Spleen (tissue), 11 donors: ENCODE measurements at regions not wholly inside any gene's neighbourhood (a gene's known extent, or its start where the extent isn't known, plus 50 kb on each side); places are given as distances from the start of the nearest gene placed in this dataset.

Experiments used
- DNase-seq: peaks from one replicate; pipeline ENCODE4 v3.0.0-alpha.2; 2020
- H3K27ac ChIP-seq, 8 donors: fragments of 200-600 bp; sonication (generic) in 7 of 8; 1 replicate in 4 of 8; 2 replicates in 4 of 8; pipeline versions ENCODE4 v1.5.0 to v1.8.0; 2016 to 2021; ENCODE audit warnings: inconsistent platforms in 4 of 8, mild to moderate bottlenecking in 4 of 8, moderate library complexity in 1 of 8
- H3K27me3 ChIP-seq, 7 donors: fragments of 200-600 bp; sonication (generic) in 6 of 7; replicated peaks in 1 of 7; 1 replicate in 4 of 7; 2 replicates in 3 of 7; pipeline versions ENCODE4 v1.5.0 to v1.8.0; 2016 to 2021; ENCODE audit warnings: inconsistent platforms in 3 of 7, mild to moderate bottlenecking in 1 of 7
- H3K36me3 ChIP-seq, 6 donors: fragments of 200-600 bp; sonication (generic) in 5 of 6; 1 replicate in 4 of 6; 2 replicates in 2 of 6; pipeline versions ENCODE4 v1.5.0 to v1.8.0; 2016 to 2021; ENCODE audit warnings: inconsistent platforms in 2 of 6
- H3K4me1 ChIP-seq, 6 donors: fragments of 200-600 bp; sonication (generic) in 5 of 6; 1 replicate in 3 of 6; 2 replicates in 3 of 6; pipeline versions ENCODE4 v1.5.0 to v1.8.0; 2016 to 2021; ENCODE audit warnings: inconsistent platforms in 3 of 6
- H3K4me3 ChIP-seq, 8 donors: fragments of 200-600 bp; sonication (generic) in 7 of 8; 1 replicate in 4 of 8; 2 replicates in 4 of 8; pipeline versions ENCODE4 v1.5.0 to v1.8.0; 2016 to 2021; ENCODE audit warnings: inconsistent platforms in 4 of 8, mild to moderate bottlenecking in 4 of 8, moderate library complexity in 2 of 8
- H3K9me3 ChIP-seq, 8 donors: fragments of 200-600 bp; sonication (generic) in 7 of 8; 1 replicate in 4 of 8; 2 replicates in 4 of 8; pipeline versions ENCODE4 v1.5.0 to v1.8.0; 2016 to 2021; ENCODE audit warnings: inconsistent platforms in 4 of 8
- CTCF ChIP-seq, 11 experiments: fragments of 200-600 bp in 7 of 11; fragments of 450-650 bp in 4 of 11; sonication (generic) in 4 of 11; IDR thresholded peaks in 8 of 11; conservative IDR thresholded peaks in 3 of 11; 1 replicate in 7 of 11; 2 replicates in 4 of 11; pipeline versions ENCODE4 v1.4.0 to v1.8.0; 2016 to 2021; ENCODE audit warnings: antibody characterized with exemption in 11 of 11, inconsistent platforms in 4 of 11, mild to moderate bottlenecking in 1 of 11
- POLR2A ChIP-seq, 3 donors: fragments of 450-650 bp; IDR thresholded peaks; one replicate each; pipeline ENCODE4 v1.5.1; 2017; ENCODE audit warnings: antibody characterized with exemption in 3 of 3, mild to moderate bottlenecking in 1 of 3
- POLR2AphosphoS5 ChIP-seq, 3 donors: sonication (generic); formaldehyde crosslinking; IDR thresholded peaks; one replicate each; pipeline ENCODE4 v1.5.1; 2017; ENCODE audit warnings: antibody characterized with exemption in 3 of 3
- WGBS, 5 donors: extraction: QIAGEN DNeasy Blood & Tissue Kit in 3 of 5; methylation state at CpG; one replicate each; pipeline versions ENCODE4 v1.1.5 to v1.1.7; 2013 to 2018; 5-methylcytosine and 5-hydroxymethylcytosine counted together
- intact Hi-C: fragments of 100-400 bp; cut with DNase I; formaldehyde crosslinking; loops from one replicate; pipeline ENCODE4 v1.15.0; 2023; ENCODE audit warnings: low total_unique reads
- donor health status: healthy with polysubstance abuse.
- donor health status: DM: no; HTN: no; CAD: no; lungs with moderate emphysema.
- donor health status: DM: no; HTN: no; CAD: no.
- donor health status: Bipolar disorder and iron deficiency.
- donor health status: healthy.
- donor health status: DM: no; HTN: no; CAD: no.
- donor health status: DM: yes; HTN: yes; CAD: no.

GRCh38 chr6:140921366-140922226, 1211.1 kb upstream of the GJE1 start:
- H3K36me3 ChIP-seq = no peaks in the 10 kb centered on the region
- 50 to 63% (median 57%) methylated on average over 4 of the region's 4 CpGs for WGBS, 5 donors
- intact Hi-C loops = no loop called here
- DNase-seq = no peak
- peak in 7 of 11 experiments; percentile 23 to 46 (median 41) for TF ChIP-seq CTCF (IDR thresholded peaks at IDR 0.05 in 8 of 11, conservative IDR thresholded peaks at IDR 0.05 in 3 of 11)
- TF ChIP-seq POLR2AphosphoS5 (IDR thresholded peaks at IDR 0.05) = no peak
- H3K27ac ChIP-seq = no peak overlapping the region
- no peak overlapping the region for H3K4me3 ChIP-seq
- no peaks in the 10 kb centered on the region for H3K27me3 ChIP-seq
- H3K4me1 ChIP-seq = no peaks in the 10 kb centered on the region
- no peaks in the 10 kb centered on the region for H3K9me3 ChIP-seq

- Histone ChIP-seq H3K27me3 (no peaks in the 10 kb centered on the region), H3K27ac (no peak overlapping the region), H3K4me1 (peaks cover 0 to 4% (median 0%) of the 10 kb centered on the region in 6 donors), H3K36me3 (no peaks in the 10 kb centered on the region), H3K9me3 (no peaks in the 10 kb centered on the region), H3K4me3 (no peak overlapping the region)
- intact Hi-C loops = no loop called here
- no peak for TF ChIP-seq POLR2AphosphoS5 (IDR thresholded peaks at IDR 0.05)
- no peak for TF ChIP-seq POLR2A (IDR thresholded peaks at IDR 0.05)
- TF ChIP-seq CTCF (IDR thresholded peaks at IDR 0.05 in 8 of 11, conservative IDR thresholded peaks at IDR 0.05 in 3 of 11) = no peak
- DNase-seq = no peak
- WGBS, 5 donors = 71 to 92% (median 86%) methylated on average over 2 of the region's 2 CpGs
Observed at GRCh38 chr6:140917911-140918310, 1214.8 kb upstream of the GJE1 start.

GRCh38 chr6:140915551-140915950, 1217.2 kb upstream of the GJE1 start:
- DNase-seq = no peak
- TF ChIP-seq CTCF (IDR thresholded peaks at IDR 0.05 in 8 of 11, conservative IDR thresholded peaks at IDR 0.05 in 3 of 11) = no peak
- no peak for TF ChIP-seq POLR2AphosphoS5 (IDR thresholded peaks at IDR 0.05)
- no peak for TF ChIP-seq POLR2A (IDR thresholded peaks at IDR 0.05)
- intact Hi-C loops = no loop called here
- H3K27ac ChIP-seq = no peak overlapping the region
- no peaks in the 10 kb centered on the region for H3K9me3 ChIP-seq
- peaks cover 0 to 4% (median 0%) of the 10 kb centered on the region in 6 donors for H3K4me1 ChIP-seq
- 74 to 90% (median 82%) methylated on average over 3 of the region's 3 CpGs for WGBS, 5 donors
- H3K27me3 ChIP-seq = no peaks in the 10 kb centered on the region
- H3K4me3 ChIP-seq = no peak overlapping the region
- H3K36me3 ChIP-seq = no peaks in the 10 kb centered on the region

GRCh38 chr6:140915103-140915502, 1217.6 kb upstream of the GJE1 start:
- H3K27me3 ChIP-seq = no peaks in the 10 kb centered on the region
- H3K9me3 ChIP-seq = no peaks in the 10 kb centered on the region
- no peak for DNase-seq
- 50 to 82% (median 65%) methylated on average over 1 of the region's 1 CpG for WGBS, 5 donors
- TF ChIP-seq POLR2A (IDR thresholded peaks at IDR 0.05) = no peak
- no peak for TF ChIP-seq CTCF (IDR thresholded peaks at IDR 0.05 in 8 of 11, conservative IDR thresholded peaks at IDR 0.05 in 3 of 11)
- no peak for TF ChIP-seq POLR2AphosphoS5 (IDR thresholded peaks at IDR 0.05)
- no peak overlapping the region for H3K27ac ChIP-seq
- no peak overlapping the region for H3K4me3 ChIP-seq
- H3K4me1 ChIP-seq = peaks cover 0 to 4% (median 0%) of the 10 kb centered on the region in 6 donors
- intact Hi-C loops = no loop called here
- H3K36me3 ChIP-seq = no peaks in the 10 kb centered on the region
